Right forelimb (tissue), 1 donor: ENCODE measurements at regions not wholly inside any gene's neighbourhood (a gene's known extent, or its start where the extent isn't known, plus 50 kb on each side); places are given as distances from the start of the nearest gene placed in this dataset.
"Not testable (repeated sequence)": the region's sequence is repeated elsewhere in the genome, so short reads cannot be mapped to it uniquely, and the experiment has no call there.

Experiments used
- DNase-seq: peaks from one replicate; pipeline ENCODE4 v3.0.0-alpha.2; 2018

DNA sequence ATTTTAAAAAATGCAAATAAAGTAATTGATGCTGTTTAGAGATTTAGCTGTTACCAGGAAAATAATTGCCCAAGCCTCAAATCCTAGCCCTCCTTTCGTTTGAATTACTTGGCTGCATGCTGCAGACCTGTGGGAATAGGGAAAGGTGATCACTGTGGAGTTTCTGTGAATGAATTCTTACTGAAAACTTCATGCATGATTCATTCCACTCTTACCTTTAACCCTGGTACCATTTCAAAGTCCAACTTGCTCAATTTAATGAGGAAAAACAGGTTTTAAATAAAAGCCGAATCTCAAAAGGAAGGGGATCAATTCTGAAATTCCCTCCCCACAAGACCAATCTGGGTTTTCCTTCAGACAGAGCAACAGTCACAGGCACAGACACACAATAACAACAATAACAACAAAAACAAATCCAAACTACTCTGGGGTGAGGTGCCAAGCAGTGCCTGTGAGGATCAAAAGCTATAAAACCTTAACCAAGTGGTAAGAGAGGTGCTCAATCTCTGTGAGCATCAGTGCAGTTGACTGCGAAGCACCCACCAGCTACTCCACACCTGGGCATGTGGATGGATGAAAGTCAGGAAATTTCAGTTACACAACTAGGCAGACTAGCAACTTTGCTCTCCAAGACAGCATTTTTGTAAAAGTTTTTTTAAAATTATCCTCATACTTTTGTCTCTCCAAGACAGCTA, 200.8 kb downstream of the CNTN3 start:
- no peak for DNase-seq

DNA sequence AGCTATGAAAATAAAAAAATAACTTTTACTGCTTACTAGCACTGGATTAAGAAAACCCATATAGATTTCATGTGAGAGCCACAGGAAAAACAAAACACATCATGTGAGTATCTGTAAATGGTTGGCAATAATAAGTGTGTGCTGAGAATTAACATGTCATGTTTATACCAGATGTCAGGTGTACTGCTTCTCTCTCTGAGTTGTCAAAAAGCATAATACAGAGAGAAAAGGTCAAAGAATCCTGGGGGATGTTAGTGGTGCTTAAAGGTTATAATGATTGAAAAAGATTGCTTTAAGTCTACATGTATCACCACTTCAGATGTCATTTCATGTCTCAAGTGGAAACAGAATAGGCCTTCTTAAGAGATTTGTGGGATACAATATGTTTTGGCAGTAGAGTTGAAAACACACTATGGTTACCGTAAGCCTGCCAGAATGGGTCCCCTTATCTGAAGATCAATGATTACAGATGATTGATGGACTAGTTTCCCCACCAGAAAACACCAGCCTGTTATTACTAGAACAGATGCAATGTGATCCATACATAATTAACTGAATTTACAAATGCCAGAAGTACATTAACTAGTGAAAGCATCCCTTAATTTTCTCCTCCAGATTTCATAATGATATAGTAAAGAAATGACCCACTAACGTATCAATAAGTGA, 204.1 kb downstream of the CNTN3 start:
- DNase-seq, result no peak

DNA sequence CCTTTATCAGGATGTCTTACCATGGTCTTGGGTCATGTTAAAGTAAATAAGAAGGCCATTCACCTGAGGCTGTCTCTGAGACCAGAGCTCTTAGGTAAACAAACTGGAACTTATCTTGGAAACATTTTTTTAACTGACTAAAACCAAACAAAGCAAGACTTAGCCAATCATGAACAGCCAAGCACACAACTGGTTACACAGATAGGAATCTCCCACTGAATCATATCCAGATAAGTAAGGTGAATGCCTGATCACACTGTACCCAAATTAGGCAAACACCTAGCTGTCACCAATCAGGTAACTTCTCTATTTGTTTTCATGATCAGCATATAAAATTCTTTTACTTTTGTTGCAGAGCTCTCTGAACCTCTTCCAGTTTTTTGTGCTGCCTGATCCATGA, 205.4 kb downstream of the CNTN3 start:
- no peak for DNase-seq

DNA sequence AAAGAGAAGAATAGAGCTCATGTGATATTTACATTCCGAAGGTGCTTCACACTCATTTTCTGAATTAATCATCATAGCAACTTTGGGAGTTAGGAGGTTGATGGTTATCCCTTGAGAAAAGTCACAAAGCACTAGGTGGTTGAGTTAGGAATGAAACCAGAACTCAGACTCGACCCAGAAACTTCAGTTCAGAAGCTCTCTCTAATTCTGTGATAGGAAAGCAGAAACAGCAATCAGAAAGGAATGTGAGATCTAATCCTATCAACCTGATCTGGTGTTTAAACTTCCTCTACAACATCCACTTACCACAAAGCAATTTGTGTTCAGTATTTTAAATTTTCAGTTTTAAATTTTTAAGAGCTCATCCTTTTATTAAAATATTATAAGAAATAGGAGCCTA, 211.2 kb downstream of the CNTN3 start:
- no peak for DNase-seq

DNA sequence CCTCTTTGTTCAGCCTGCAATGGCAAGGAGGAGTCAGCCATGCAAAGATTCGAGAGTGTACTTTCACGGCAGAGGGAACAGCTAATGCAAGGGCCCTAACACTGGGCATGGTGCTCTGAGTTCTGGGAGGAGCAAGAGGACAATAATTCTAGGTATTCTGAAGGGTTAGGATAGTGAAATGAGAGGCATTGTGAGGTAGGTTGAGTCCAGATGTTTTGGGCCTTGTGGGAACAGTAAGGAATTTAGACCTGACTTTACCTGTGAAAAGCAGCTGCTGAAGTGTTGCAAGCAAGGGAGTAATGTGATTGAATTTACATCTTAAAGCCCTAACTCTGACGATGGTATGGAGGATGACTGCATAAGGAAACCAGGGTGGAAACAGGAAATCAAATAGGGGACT, 211.6 kb downstream of the CNTN3 start:
- DNase-seq, result no peak

DNA sequence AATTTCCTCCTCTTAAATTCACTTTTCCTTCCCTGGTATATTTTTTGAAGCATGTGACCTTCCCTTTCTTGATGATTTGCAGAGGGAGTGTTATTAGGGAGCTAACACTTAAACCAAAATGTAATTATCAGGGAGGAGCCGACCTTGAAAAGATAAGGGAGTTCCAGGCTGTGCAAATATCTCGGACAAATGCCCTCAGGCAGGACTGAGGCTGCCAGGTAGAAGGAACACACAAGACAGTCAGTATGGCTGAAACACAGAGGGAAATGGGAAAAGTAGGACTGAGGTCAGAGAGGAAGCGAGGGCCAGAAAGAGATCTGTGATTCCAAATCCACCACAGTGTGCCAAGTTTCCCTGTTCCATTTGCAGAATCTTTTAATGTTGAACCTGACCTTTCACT, 221.0 kb downstream of the CNTN3 start:
- no peak for DNase-seq

DNA sequence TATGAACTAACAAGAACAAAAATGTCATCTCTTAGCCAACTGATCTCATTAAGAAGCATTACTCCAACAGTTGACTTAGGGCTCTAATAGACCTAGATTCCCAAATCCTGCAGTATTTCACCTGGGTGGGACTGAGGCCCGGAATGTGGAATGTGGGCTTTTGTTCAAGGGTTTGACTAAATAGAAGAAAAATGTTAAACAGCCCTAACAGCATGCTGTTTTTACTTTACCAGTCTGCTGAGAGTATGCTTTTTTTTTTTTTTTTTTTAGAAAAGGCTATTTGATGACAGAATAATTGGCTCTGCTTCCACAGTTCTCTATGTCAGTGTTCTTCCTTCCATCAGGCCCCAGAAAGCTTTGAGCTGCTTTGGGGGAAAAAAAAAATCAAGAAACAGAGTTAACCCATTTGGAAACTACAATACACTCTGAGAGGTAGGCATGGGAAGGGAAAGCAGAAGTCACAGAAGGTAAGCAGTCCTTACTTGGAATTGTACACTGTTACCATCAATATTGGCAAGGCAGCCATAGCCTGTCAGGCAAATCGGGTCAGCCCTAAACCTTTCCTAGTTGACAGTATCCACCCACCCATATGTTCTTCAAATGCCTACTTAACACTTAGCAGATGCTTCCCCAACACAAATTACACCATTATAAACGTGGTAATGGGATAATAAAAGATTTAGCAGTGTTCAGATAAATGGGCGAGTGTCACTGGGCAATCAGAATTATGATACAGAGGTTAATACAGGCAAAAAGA, 224.2 kb downstream of the CNTN3 start:
- peak; percentile 55 for DNase-seq

DNA sequence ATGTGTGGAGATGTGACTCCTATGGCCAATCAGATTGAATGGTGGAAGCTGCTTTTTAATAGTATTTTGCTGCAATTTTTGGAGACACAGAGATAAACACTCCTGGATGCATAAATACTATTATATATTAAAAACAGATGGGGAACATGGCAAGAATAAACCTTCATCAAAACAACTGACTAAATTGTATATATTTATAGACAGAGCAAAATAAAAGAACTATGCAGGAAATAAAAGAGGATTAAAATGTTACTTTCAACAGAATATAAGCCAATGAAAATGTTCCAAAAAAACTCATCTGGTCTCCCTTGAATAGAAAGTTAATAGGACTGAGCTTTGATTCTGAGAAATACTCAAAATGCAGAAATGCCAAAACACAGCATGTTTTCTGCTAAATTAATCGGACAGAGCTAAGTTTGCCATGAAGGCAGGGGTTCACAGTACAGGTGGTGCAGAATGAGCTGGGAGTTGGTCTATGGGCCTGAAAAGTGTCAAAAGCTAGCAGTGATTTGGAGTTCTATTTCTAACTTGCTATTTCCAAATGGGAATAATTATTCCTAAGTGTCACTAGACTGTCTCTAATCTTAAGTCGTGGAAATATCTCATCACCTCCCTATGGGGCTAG, 227.2 kb downstream of the CNTN3 start:
- no peak for DNase-seq

DNA sequence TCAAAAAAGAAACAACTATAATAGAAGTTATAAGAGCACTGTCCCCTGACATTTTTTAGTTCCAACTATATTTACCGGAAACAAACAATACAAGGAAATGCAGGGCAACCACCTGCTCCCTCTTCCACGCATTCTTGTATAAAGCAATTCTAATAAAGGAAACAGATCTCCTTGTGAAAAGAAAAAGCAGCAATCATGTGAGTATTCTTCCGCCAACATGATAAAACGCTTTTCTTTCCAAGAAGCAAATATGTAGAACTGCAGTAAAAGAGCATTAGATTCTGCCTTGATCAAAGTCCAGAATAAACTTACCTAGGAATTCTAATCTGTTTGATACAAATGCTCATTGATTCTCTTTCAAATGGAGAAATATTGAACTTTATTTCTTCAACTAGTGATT, 230.3 kb downstream of the CNTN3 start:
- DNase-seq, result no peak

DNA sequence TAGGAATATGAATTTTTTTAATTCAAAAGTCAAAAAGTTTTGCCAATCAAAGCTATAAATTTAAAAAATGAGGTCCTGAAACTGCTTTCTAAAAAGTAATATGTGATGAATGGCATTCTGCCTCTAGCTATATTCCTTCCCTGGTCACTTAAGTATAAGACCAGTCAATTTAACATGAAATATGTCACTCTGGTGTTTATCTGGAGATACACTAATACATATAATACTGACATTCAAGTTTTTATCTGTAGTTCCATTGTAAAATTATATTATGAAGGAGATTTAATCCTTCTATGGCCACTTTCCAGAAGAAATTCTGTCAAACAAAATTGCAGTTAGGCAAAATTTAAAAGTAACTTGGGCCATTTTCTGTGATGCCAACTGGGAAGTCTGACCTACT, 236.8 kb downstream of the CNTN3 start:
- no peak for DNase-seq

DNA sequence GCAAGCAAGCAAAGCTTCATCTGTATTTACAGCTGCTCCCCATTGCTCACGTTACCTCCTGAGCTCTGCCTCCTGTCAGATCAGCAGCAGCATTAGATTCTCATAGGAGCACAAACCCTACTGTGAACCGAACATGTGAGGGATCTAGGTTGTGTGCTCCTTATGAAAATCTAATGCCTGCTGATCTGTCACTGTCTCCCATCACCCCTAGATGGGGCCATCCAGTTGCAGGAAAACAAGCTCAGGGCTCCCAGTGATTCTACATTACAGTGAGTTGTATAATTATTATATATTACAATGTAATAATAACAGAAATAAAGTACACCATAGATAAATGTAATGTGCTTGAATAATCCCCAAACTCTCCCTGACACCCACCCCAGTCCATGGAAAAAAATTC, 238.1 kb downstream of the CNTN3 start:
- DNase-seq, result not testable (repeated sequence)

DNA sequence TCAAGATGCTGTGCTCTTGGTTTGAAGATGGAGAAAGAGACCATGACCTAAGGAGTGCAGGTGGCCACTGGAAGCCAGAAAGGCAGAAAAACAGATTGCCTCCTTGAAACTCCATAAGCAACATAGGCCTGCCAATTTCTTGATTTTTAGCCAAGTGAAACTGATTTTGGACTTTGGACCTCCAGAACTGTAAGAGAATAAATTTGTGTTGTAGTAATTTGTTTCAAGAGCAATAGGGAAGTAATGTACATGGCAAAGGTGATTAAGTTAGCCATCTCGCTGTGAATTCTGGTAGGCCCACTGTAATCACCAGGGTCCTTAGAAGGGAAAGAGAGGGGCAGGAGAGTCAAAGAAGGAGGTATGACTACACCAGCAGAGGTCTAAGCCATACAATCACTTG, 238.8 kb downstream of the CNTN3 start:
- DNase-seq, result no peak

DNA sequence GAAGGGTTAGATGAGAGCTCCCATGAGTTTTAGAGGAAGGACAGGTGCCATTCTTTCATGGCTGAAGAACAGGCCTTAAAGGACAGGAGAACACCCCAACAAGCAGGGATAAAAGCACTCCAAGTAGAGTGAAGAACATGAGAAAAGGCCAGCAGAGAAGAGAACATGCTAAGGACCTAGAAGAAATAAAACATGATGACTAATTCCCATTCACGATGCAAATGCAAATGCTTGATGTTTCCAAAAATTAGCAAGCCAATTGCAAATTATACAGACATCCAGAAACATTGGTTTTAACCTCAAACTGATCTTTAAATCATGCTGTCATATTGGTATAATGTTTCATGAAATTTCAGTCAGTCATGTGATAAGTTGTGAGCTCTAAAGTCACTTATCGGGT, 241.7 kb downstream of the CNTN3 start:
- no peak for DNase-seq

DNA sequence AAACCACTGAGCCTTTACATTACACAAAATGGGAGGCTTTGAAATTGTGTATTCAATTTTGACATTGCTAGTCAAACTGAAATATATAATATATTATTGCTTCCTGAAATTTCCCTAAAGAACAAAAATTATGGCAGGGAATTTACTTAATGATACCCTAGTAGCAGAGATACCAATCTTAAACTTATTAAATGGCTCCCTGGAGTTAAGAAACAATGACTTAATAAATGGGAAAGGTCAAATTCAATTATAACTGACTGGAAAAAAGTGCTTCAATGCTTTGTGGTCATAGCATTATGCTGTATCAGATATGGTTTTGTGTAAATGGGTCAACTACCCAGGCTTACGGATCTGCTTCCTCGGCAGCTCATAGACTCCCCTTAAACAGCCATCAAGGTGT, 244.1 kb downstream of the CNTN3 start:
- no peak for DNase-seq

DNA sequence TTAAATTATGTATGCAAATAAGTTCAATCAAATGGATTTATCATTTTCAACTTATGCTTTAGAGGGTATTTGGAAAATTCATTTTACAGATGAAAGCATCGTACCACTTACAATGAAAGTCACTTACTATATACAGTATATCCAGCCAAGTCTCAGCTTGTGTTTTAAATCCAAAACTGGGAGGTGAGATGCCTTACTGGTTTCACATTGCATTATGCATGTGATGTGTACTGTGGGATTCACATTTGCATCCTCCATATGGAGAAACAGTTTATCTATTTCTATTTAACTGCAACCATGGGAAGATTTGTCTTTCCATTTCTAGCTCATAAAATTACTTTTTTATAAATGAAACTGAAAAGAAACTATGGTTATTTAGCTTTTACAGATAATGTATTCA, 248.1 kb downstream of the CNTN3 start:
- DNase-seq, result no peak

DNA sequence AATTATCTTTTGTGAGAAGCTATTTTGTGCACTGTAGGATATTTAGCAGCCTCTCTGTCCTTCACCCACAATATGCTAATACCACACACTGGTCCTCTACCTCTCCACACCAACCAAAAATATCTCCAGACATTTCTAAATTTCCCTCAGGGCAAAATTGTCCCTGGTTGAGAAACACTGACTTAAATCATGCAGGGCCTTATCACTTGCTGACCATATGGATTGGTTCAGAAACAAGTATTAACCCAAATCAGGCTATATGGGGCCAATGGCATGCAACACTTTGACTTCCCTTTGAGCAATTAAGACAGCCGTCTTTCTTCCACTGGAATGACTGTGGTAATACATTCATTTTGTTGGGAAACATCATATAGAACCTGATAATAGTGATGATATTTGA, 251.1 kb downstream of the CNTN3 start:
- no peak for DNase-seq

DNA sequence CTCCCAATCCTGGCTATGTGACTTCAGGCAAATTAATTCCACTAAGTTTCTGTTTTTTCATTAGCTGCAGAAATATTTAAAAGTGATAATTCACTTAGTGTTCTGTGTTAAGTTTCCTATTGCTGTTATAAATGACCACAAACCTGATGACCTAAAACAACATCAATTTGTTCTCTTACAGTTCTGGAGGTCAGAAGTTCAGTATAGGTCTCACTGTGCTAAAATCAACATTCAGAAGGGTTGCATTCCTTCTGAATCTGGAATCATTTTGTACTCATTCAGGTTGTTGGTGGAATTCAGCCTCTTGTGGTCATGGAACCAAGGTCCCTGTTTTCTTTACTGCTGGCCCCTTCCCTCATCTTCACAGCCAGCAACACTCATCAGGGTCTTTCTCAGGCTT, 254.1 kb downstream of the CNTN3 start:
- DNase-seq, result no peak

DNA sequence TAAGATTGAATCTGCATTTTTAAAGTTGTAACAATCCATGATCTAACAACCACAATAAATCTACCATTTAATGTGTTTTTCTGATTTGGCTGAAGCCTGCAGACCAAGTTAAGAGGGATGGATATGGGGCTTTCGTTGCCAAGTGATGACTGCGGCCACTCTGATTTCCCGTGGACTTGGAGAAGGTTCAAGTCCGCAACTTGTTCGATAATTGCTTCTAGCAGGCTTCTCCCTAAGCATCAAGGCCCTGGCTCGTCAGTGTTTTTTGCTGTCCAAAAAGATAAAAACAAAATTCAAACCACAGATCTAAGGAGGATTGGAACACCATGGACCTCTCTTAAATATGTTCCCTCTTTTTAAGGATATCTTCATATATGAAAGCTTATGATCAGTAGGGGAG, 256.6 kb downstream of the CNTN3 start:
- no peak for DNase-seq

DNA sequence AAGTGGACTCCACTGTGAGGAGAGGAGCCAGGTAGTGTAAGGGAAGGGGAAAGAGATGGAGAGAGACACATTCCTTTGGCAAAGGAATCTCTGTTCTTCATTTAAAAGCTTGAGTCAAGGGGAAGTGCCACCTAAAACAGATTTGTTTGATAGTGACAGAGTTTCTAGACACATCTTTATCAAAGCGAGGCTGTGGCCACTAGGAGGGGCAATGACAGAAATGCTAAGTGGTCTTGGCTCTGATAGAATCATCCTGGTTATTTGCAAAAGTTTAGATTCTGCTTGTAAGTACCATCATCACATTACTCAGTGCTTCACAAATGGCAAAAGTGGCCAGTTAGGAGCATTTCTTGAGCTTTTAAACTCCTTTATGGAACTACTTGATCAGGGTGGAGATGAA, 261.4 kb downstream of the CNTN3 start:
- DNase-seq, result no peak

DNA sequence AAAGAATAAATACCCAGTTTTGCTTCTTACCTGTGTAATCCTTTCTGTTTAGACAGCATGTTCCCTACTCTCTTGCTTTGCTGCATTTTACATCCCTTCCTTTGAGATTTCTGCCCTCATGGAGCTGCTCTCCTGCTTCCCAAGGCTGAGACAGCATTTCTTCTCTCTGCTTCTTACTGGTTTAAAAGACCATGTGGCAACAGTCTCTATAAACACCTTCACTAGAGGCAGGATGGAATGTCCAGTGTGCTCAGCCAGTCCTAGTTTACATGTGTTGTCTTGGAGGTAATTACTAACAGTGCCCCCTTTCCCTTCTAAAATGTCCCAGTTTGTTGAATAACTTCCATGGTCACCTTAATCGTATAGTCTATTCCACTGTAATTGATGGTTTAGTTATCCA, 262.3 kb downstream of the CNTN3 start:
- DNase-seq, result no peak

DNA sequence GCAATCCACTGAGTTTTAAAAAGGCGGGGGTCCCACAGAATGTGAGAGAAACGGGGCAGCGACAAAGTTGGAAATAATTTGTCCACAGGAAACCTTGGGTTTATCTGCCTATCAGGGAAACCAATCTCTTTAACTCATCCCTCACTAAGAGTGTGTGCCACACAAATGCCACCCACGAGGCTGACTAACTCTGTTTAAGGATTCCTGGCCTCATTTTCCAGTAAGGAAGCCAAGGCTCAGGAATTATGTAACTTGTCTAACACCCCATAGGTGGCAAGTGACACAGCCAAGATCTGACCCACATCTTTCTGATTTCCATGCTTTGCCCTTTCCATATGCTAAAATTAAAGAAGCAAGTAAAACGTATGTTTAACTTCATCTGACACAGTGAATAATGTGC, 263.2 kb downstream of the CNTN3 start:
- no peak for DNase-seq

DNA sequence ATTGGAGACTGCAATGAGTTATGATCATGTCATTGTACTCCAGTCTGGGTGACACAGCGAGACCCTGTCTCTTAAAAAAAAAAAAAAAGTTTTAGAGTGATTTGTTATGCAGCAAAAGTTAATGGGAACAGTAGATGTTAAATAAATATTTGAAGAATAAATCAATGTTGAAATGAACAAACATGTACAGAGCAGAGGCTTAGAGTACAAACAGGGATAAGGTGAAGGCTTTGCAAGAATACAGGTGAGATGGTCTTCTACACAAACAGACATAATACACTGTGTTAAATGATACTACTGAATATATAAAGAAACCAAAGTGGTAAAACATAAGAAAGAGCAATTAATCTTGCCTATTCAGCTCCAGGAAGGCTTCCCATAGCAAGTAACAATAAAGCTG, 265.4 kb downstream of the CNTN3 start:
- no peak for DNase-seq

DNA sequence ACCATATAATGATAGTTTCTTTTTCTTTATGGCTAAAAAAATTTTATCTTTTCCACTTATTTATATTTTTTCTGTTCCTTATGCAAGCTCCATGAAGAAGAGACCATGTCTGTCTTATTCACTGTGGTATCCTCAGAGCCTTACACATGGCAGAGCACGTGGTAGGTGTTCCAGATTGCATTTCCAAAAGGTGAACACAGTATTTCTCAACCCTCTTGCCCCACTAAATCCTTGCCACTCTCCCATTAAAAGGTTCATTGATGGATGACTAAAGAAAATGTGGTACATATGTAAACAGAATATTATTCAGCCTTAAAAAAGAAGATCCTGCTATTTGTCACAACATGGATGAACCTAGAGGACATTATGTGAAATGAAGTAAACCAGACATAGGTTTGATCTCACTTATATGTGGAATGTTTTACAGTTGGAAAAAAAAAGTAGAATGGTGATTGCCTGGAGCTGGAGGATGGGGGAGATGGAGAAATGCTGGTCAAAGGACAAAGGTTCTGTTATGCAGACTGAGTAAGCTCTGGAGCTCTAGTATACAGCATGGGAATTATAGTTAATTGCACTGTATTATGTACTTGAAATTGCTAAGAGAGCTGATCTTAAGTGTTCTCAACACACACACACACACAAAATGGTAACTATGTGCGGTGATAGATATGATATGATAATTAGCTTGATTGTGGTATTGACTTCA, 266.7 kb downstream of the CNTN3 start:
- no peak for DNase-seq
